Lung (tissue), 11 donors: ENCODE measurements at regions not wholly inside any gene's neighbourhood (a gene's known extent, or its start where the extent isn't known, plus 50 kb on each side); places are given as distances from the start of the nearest gene placed in this dataset.

Experiments used
- ATAC-seq: fragments of 200-7000 bp; cut with Tn5 transposase; one replicate; pipeline ENCODE4 v1.9.1; 2020; ENCODE audit warnings: moderate number of reproducible peaks; ENCODE audit not compliant: insufficient read depth, low FRiP score
- DNase-seq, 3 donors: peaks; one replicate each; pipeline ENCODE4 v3.0.0-alpha.2; 2013 to 2017
- H3K27ac ChIP-seq, 2 donors: one replicate each; pipeline ENCODE4 v1.5.1; 2013; ENCODE audit warnings: mild to moderate bottlenecking in 2 of 2, moderate library complexity in 2 of 2, control low read depth in 1 of 2, inconsistent platforms in 1 of 2, low read depth in 1 of 2, low read length in 1 of 2
- H3K27me3 ChIP-seq, 3 donors: one replicate each; pipeline ENCODE4 v1.5.1; 2013; ENCODE audit warnings: low read length in 2 of 3; ENCODE audit not compliant: control insufficient read depth in 3 of 3, insufficient read depth in 3 of 3
- H3K36me3 ChIP-seq, 4 donors: one replicate each; pipeline ENCODE4 v1.5.1; 2013; ENCODE audit warnings: low read length in 4 of 4, mild to moderate bottlenecking in 1 of 4, moderate library complexity in 1 of 4; ENCODE audit not compliant: control insufficient read depth in 4 of 4, insufficient read depth in 4 of 4
- H3K4me1 ChIP-seq, 5 donors: one replicate each; pipeline ENCODE4 v1.5.1; 2013; ENCODE audit warnings: low read length in 5 of 5, mild to moderate bottlenecking in 2 of 5, moderate library complexity in 1 of 5; ENCODE audit not compliant: control insufficient read depth in 5 of 5, insufficient read depth in 5 of 5
- H3K4me3 ChIP-seq: one replicate; pipeline ENCODE4 v1.5.1; 2013; ENCODE audit warnings: mild to moderate bottlenecking, control low read depth, moderate library complexity
- H3K9ac ChIP-seq, 2 donors: one replicate each; pipeline ENCODE4 v1.5.1; 2013; ENCODE audit warnings: low read length in 2 of 2, control low read depth in 1 of 2; ENCODE audit not compliant: insufficient read depth in 1 of 2
- H3K9me3 ChIP-seq, 4 donors: one replicate each; pipeline ENCODE4 v1.5.1; 2013; ENCODE audit warnings: low read length in 3 of 4, mild to moderate bottlenecking in 1 of 4, moderate library complexity in 1 of 4; ENCODE audit not compliant: control insufficient read depth in 4 of 4, insufficient read depth in 3 of 4
- CTCF ChIP-seq: IDR thresholded peaks from 2 replicates; pipeline ENCODE4 v1.5.1; 2012; ENCODE audit warnings: mild to moderate bottlenecking; ENCODE audit errors: control extremely low read depth, extremely low read depth
- WGBS, 2 donors: extraction: QIAGEN DNeasy Blood & Tissue Kit; methylation state at CpG; one replicate each; pipeline ENCODE4 v1.1.7; 2013; 5-methylcytosine and 5-hydroxymethylcytosine counted together
- donor health status: control.
- donor health status: control.
- donor health status: Bipolar disorder and iron deficiency.
- donor health status: healthy.
- donor health status: DM: yes; HTN: yes; CAD: no.

GRCh38 chr14:48936362-48936761 lies 649.8 kb downstream of the RPS29 start:
- no peak for DNase-seq
- Histone ChIP-seq H3K4me3 (no peak overlapping the region), H3K36me3 (no peaks in the 10 kb centered on the region), H3K9me3 (no peaks in the 10 kb centered on the region), H3K27me3 (no peaks in the 10 kb centered on the region), H3K4me1 (peaks cover 0 to 1% (median 0%) of the 10 kb centered on the region in 5 donors), H3K9ac (no peak overlapping the region), H3K27ac (no peak overlapping the region)
- TF ChIP-seq CTCF, result no peak
- ATAC-seq, result no peak
- 79 to 90% methylated on average over 2 of the region's 2 CpGs for WGBS, 2 donors

GRCh38 chr14:48925184-48925583 lies 661.0 kb downstream of the RPS29 start:
- no peak overlapping the region for H3K9ac ChIP-seq
- H3K4me1 ChIP-seq, result no peaks in the 10 kb centered on the region
- 95 to 96% methylated on average over 6 of the region's 6 CpGs for WGBS, 2 donors
- H3K27me3 ChIP-seq, result no peaks in the 10 kb centered on the region
- DNase-seq (no peak), ATAC-seq (no peak)
- no peak overlapping the region for H3K4me3 ChIP-seq
- TF ChIP-seq CTCF, result no peak
- H3K9me3 ChIP-seq, result no peaks in the 10 kb centered on the region
- H3K27ac ChIP-seq, result no peak overlapping the region
- H3K36me3 ChIP-seq, result no peaks in the 10 kb centered on the region

DNA sequence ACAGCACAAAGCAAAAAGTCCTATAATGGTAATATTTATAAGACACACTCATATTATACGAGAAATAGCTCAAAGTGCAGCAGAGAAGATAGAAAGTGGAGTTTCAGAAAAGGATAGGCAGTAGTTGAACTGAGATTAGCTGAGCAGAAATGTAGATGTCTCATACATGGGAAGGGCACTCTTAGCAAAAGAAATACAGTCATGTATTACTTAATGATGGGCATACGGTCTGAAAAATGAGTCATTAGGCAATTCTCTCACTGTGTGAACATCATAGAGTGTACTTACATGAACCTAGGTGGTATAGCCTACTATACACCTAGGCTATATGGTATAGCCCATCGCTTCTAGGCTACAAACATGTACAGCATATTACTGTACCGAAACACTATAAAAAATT lies 671.3 kb downstream of the RPS29 start:
- H3K4me3 ChIP-seq, result no peak overlapping the region
- no peak for ATAC-seq
- H3K9ac ChIP-seq, result no peak overlapping the region
- H3K4me1 ChIP-seq, result no peaks in the 10 kb centered on the region
- H3K9me3 ChIP-seq, result no peaks in the 10 kb centered on the region
- 81 to 86% methylated on average over 4 of the region's 4 CpGs for WGBS, 2 donors
- no peaks in the 10 kb centered on the region for H3K36me3 ChIP-seq
- DNase-seq, result no peak
- no peaks in the 10 kb centered on the region for H3K27me3 ChIP-seq
- no peak overlapping the region for H3K27ac ChIP-seq
- no peak for TF ChIP-seq CTCF

DNA sequence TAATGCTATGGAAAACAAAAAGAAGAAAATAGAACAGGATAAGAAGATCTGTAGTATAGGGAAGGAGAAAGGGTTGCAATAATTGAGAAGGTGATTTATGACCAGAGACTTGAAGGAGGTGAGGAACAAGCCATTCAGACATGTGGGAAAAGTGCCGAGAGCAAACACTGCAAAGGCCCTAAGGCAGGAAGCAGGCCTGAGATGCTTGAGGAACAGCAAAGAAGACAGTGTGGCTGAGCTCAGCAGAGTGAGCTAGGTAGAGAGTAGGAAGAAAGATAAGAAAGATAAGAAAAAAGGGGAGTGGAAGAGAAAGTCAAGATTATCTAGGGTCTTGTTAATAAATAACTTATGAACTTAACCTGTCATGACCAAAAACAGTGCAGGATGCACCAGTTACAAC lies 671.8 kb downstream of the RPS29 start:
- H3K36me3 ChIP-seq, result no peaks in the 10 kb centered on the region
- H3K9me3 ChIP-seq, result no peaks in the 10 kb centered on the region
- no peak overlapping the region for H3K9ac ChIP-seq
- ATAC-seq (no peak), DNase-seq (no peak)
- no peak for TF ChIP-seq CTCF
- H3K4me1 ChIP-seq, result no peaks in the 10 kb centered on the region
- H3K27ac ChIP-seq, result no peak overlapping the region
- 58 to 73% methylated on average over 1 of the region's 1 CpG for WGBS, 2 donors
- no peaks in the 10 kb centered on the region for H3K27me3 ChIP-seq
- no peak overlapping the region for H3K4me3 ChIP-seq
